Dermis microvascular lymphatic vessel endothelial cell (primary cell): ENCODE measurements at regions not wholly inside any gene's neighbourhood (a gene's known extent, or its start where the extent isn't known, plus 50 kb on each side); places are given as distances from the start of the nearest gene placed in this dataset.

Experiments used
- DNase-seq, 2 donors: peaks; one replicate each; pipeline versions ENCODE4 v3.0.0 to v3.0.0-alpha.2; 2010; ENCODE audit warnings: low read depth in 2 of 2

DNA sequence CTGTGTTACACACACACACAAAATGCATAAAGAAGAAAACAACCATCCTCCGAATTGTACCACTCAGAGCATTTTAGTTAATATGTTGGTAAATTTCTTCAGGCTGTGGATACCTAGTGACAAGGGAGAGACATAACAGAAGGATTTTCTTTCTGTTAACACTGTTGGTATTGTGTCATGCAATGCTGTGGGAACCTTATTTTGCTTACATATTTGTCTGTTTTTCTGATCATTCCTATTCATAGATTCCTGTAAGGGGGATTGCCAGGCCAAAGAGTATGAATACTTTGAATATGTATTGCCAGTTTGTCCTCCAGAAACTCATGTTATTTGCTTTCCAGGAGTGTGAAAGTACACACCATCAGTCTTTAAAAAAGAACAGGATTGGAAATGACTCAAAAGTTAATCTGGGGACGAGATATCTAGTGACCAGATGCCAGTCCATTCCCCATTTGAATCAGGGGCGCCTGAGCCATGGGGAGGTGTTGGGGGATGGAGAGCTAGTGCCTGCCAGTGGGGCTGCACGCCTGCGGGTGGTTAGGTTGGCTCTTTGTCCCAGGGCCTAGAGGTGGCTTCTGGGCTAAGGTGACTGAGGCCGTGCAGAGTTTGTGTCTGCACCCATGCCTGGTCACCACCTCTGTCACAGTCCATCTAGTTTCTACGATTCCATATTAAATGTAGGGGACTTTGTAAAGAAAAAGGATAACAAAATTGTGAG is 142.0 kb downstream of the PTPN20 start:
- DNase-seq = no peak

DNA sequence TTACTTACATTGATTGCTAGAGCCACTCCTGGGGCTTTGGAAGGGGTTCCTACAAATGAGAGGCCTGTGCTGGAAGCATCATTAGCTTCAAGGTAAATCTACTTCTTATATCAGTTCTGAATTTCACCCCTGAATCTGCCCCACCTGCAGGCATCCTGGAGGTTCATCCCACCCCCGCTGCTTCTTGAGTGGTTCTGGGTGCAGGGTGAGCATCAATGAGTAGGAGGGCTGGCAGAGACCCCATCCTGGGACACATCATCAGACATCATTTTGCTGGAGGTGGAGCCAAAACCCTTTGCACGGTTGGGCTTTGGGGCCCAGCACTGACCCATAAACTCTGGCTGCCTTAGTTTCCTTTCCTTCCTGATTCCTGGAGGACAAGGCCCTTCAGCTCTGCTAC is 143.7 kb downstream of the PTPN20 start:
- no peak for DNase-seq

DNA sequence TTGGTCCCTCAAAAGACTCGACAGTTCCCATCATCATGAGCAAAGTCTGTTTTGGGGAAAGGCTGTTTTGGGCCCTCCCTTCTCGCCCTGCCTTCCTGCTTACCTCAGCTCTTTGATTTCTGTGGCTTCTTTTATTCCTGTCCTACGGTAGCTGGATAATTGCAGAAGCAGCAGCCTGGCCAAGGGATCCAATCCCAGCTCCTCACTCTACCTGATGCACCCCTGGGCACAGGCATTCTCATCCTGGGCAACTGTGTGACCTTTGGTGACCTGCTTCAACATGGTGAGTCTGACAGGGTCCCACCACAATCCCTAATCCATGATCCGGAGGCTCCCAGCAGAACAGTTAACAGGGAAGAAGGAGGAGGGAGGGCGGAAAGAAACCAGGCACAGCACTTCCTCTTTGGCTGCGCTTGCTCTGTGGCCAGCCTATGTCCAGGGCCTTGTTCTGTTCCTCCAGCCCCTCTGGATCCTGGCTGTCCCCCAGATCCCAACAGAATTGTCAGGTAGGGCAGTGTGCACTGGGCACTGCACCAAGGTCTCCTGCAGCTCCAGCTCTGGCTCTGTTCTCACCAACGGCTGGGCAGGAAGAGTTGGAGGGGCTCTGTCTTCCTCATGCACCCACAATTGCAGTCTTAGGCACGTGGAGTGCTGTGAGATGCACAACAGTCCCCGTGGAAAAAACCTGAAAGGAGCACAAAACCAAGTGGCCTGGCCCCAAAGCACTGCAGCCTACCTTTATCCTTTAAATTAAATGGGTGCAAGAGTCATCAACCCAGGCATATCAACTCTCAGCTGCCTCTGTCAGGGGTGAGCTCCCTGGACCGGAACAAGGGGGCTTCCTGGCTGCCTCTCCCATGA is 144.4 kb downstream of the PTPN20 start:
- no peak for DNase-seq

DNA sequence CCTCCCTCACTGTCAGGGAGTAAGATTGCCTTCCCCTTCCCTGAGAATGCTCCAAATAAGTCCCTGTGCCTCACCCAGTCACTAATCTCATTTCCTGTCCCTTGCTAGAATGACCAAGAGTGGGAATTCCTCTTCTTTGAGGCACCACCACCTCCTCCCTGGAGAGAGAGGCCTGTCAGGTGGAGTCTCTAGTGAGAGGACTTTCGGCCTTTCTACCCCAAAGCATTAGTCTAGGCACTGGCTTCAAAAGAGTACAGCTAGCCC is 145.0 kb downstream of the PTPN20 start:
- DNase-seq = no peak

GRCh38 chr10:47057471-47057870 is 146.2 kb downstream of the PTPN20 start:
- DNase-seq = no peak

DNA sequence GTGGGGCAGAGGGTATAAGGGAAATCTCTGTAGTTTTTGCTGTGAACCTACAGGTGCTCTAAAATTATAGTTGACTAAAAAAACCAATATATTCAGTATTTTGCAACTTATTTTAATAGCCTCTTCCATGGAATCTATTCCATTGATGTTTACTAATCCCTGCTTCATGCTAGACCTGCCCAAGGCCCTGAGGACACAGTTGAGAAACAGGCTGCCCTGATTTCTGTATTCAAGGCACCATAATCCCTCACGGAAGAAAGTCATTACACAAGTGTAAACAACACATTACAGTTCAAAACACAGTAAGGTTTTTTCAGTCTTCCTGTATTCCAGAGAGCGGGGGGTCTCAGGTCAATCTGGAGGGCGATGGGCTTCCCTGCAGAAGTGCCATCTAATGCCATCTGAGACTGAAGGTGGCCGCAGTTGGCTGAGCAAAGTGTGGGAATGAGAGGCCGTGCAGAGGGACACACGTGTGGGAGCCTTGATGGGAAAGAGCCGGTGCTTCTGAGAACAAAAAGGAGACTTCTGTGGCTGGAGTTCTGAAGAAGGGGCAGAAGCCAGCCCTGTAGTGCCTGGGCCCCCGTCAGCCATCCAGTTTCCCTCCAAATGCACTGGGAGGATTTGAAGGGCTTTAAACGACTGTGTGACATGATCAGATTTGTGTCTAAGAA is 146.9 kb downstream of the PTPN20 start:
- no peak for DNase-seq

GRCh38 chr10:47058961-47059391 is 147.7 kb downstream of the PTPN20 start:
- DNase-seq = no peak

- DNase-seq = no peak
Observed at GRCh38 chr10:47059606-47060311, 148.5 kb downstream of the PTPN20 start.

GRCh38 chr10:47060356-47060755 is 149.1 kb downstream of the PTPN20 start:
- DNase-seq = no peak

DNA sequence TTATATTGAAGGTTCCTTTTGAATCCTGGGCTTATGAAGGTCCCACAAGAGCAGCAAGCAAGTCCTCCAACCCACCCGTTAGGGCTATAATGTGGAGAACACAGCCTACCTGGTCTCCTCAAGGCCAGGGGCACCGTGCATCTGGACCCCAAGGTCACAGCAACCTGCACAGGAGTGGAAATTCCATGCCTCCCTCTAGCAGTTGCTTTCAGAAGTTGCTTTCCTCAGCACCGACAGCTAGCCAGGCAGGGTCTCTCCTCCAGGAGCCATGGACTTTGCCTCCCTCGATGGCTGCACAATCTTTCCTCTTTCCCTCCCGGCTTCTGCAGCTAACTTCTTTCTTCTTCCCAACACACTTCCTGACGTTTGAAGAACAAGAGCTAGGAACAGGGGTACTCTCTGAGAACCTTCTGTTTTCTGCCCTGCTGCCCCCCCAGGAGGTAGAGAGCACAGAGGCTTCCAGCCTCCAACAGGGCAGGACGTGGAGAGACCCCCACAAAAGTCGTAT is 149.8 kb downstream of the PTPN20 start:
- no peak for DNase-seq

DNA sequence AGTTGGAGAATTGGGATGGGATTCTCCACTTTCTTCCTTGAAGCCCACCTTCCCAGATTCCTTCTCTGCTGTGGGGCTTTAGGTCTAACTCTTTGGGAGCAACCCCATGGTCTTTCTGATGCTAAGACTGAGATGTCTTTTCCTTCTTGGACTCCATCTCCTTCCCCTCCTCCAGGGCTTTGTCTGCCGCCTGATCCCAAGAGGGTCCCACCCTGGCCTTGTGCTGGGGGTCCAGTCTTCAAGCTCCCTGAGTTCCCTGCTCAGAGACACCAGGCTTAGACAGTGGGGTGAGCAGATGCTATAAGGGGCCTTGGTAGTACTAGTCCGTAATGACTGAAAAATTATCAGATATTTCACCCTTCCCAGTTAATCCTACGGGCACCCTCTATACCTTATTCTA is 150.5 kb downstream of the PTPN20 start:
- no peak for DNase-seq

GRCh38 chr10:47062441-47063200 is 151.4 kb downstream of the PTPN20 start:
- no peak for DNase-seq

GRCh38 chr10:47063858-47064257 is 152.6 kb downstream of the PTPN20 start:
- DNase-seq = no peak

DNA sequence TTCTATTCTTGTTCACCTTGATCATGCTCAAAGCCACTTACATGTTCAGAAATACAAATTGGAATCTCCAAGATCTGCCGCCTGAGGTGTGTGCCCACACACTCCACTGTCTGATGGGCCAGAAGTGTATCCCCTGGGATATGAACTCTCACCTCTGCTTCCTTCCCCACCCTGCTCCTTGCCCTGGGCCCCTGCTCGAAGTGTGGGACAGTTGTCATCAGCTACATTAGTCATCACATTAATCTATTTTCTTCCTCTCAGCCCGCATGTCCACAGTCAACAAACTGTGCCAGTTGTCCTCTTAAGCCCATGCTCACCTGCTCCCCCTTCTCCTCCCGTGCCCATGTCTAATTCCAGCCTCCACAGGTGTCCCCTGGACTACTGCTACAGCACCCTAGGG is 154.7 kb downstream of the PTPN20 start:
- no peak for DNase-seq

- DNase-seq = no peak
Observed at GRCh38 chr10:47067949-47068940, 157.0 kb downstream of the PTPN20 start.

- DNase-seq = no peak
Observed at GRCh38 chr10:47070541-47070940, 159.3 kb downstream of the PTPN20 start.

DNA sequence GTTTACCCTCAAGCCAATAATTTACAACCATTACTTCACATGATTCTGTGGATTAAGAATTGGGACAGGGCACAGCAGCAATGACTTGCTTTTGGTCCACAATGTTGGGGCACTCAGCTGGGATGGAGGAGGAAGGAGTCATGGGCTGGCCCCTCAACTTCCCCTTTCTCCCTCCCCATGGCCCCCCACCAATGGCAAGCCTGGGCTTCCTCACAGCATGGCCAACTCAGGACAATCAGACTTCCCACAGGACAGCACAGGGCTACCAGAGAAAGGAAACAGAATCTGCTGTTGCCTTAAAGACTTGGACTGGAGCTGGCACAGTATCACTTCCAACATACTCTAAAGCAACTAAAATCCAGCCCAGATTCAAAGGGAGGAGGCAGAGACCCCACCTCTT is 160.7 kb downstream of the PTPN20 start:
- DNase-seq = no peak

- DNase-seq = no peak
Observed at GRCh38 chr10:47073967-47074366, 162.7 kb downstream of the PTPN20 start.

- no peak for DNase-seq
Observed at GRCh38 chr10:47076949-47077361, 165.7 kb downstream of the PTPN20 start.

GRCh38 chr10:47077386-47077785 is 166.2 kb downstream of the PTPN20 start:
- DNase-seq = no peak
